HG02870 (cell line): ENCODE measurements at regions not wholly inside any gene's neighbourhood (a gene's known extent, or its start where the extent isn't known, plus 50 kb on each side); places are given as distances from the start of the nearest gene placed in this dataset.

Source experiments
- ATAC-seq: cut with Tn5 transposase; IDR thresholded peaks from one replicate; pipeline ENCODE4 v1.9.1; 2021; ENCODE audit warnings: mild to moderate bottlenecking, moderate library complexity; ENCODE audit not compliant: unreplicated experiment

DNA sequence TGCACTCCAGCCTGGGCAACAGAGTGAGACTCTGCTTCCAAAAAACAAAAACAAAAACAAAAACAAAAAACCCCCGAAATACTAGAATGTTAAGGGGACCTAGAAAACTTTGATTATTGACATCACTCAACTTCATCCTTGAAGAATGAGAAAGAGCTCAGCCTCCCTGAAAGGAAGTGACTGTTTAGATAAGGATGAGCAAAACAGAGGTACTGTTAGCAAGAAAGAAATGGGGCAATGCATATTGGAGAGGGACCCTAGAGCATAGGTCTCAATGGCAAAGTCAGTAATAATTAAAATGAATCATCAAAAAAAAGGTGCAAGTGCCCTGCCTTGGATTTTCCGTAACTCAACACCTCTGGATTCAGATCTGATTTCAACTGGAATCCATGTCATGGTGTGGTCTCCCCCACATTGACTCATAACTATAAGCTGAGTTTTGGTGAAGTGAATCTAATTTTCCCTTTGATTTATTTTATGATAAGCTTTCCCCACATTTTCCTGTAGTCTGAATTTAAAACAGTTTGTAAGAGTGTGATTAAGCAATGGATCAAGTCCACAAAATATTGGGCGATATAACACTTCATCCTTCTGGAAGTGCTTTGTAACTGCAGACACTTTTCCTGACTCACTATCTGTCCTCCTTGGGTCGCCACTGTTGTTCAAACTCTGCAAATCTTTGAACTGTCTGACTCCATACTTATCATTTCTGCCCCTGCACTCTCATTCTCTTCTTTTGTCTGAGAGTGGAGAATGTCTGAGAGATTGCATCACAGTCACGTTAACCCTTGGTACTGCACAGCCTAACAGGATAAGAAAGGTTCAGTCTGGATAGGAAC lies 224.8 kb upstream of the LYZL1 start:
- no peak for ATAC-seq

DNA sequence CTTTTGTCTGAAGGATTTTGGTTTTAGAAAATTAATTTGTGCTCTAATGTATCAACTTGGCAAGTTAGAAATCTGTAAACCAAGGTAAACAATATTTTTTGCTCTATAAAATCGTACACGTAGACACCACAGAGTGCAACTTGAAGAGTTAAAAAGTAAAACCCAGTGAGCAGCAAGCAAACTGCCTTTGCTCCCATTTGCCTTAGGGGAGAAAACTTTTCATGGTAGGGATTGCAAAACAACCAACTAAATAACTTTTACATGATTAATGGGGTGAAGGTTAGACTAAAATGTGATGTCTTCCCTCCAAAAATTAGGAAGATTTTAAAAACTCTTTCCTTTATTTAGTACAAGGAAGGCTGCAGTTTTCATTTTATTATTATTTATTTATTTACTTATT lies 224.2 kb upstream of the LYZL1 start:
- ATAC-seq, result no peak

DNA sequence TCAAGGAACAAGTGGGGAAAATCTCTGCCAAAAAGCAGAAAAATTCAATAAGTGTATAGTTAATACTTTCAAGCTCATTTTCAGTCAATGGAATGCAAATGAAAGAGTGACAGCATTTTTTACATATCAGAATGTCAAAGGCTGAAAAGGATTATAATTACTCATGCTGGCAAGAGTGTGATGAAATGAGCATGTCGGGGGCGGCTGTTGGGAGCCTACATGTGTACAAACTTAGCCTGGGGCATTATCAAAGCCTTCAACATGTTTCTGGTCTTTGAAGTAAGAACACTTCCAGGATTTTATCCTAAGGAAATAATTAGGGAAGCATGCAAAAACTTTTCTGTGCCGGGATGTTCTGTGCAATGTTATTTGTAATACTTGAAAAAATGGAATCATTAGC lies 221.7 kb upstream of the LYZL1 start:
- ATAC-seq, result no peak

DNA sequence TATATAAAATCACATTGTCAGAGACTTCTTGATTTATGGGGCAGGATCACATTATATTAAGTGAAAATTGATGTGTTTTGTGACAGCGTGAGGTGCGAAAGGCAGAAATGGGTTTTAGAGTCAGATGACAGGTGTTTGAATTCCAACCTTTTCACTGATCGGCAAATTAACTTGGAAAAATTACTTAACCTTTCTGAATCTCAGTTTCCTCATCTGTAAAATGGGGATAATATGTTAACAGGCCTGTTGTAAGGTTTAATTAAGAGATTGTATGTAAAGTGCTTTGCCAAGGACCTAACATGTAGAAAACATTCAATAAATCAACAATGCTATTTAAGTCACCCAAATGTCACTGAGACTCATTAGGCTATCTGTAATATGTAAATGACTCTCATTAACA lies 221.2 kb upstream of the LYZL1 start:
- no peak for ATAC-seq

DNA sequence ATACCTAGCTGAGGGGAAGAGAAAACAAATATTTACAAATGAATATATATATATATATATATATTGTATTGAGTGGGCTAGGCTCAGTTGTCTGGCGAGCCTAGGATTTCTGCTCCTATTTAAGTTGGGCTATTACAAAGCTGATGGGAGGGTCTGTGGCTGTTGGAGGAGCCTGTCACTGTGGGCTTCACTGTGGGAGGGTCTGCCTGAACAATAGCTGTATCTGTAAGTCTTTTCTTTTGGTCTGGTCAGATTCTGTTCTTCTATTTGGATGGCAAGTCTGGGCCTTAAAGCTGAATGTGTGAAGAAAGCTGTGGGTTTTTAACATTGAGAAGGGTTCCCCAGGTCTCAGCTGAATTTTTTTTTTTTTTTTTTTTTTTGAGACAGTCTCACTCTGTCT lies 220.6 kb upstream of the LYZL1 start:
- ATAC-seq, result no peak

DNA sequence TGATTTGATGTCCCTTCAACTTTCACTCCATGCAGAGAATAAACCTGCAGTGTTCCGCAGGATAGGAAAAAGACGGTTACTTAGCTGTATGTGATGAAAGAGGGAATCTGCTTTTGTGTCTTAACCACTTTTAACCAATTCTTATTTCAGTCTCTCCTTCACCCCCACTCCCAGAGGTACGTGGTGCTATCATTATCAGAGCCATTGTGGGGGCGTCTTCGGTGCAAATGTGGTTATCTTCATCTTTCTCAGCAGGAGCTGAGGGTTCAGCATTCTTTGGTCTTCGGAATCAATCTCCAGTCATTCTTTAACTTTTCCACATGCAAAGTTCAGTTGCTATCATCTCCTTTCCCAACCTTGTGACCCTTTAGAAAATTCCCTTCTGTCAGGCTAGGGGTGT lies 219.9 kb upstream of the LYZL1 start:
- no peak for ATAC-seq

DNA sequence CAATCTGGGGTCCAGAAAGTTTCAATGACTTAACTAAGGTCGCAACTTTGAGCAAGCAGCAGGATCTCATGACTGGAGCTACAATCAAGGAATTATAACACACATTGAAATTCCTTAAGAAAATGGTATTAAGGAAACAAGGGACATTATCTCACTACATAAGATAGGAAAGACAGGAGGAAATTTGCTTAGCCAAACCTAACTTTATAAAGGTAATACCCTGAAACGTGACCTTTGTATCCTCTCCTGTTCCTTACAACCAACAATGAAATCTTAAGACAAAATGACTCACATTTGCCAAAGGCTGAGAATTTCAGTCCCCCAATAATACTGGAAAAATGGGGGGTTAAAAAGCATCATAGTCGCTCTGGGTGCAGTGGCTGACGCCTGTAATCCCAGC lies 218.9 kb upstream of the LYZL1 start:
- ATAC-seq, result no peak

DNA sequence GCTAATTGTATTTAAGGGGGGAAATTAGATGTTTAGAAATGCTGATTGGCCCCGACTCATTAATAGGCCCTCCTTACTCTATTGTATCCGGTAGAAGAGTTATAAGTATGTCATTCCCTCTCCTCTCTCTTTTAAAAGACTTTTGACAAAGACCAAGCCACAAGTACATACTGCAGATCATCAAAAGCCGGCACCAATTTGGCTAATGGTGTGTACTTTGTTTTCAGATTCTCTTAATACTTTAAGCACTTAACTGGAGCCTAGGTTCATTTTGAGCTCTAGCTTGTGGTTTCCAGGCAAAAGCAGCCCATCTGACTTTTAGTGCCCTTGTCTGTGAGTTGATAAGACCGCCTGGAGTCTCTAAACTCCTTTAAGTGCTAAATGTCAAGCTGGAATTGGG lies 210.0 kb upstream of the LYZL1 start:
- no peak for ATAC-seq

DNA sequence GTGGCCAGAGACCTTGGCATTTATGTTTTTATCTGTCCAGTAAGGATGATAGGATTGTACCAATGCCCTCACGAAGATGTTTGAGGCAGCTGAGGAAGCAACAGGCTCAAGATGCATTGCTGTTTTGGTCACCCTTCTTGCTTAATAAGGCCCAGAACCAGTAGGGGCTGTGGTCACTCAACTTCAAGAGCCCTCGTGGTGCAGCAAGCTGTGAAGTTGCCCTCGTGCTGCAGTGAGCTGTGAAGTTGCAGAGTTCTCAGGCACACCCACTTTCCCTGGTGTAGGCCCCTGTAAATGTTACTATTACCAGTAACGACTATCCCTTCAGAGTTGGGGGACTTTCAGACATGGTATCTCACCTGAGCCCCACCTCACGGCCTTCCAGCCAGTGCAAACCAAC lies 207.6 kb upstream of the LYZL1 start:
- no peak for ATAC-seq

DNA sequence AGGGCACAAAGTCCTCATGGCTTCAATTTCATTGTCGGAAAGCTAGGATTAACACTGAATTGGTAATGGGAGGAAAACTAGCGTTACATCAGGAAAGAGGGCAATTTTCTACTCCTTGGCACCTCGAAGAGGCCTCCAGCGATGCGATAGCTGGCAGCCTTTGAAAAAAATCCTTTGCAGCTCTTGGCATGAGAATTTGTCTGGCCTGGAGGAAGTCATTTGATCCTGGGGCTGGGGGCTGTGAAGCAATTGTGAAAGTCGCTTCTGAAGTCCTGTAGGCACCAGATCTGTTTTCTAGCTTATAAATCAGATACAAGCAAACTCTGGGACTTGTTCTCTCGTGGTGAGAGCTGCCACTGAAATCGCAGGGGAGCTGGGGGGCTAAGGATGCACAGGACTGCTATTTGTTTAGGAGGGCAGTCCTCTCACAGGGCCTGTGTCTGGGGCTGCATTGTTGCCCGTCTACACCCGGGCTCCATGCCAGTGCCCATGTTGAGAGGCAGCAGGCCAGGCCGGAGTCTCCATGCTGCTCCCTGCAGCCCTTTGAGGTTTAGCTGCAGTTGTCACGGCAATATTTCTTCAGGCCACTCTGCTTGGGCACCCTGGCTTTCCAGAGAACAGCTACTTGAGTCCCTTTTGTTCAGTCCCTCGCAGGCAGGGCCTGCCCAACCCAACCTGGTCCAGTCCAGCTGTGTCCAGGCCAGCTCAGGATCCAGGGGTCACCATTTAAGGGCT lies 206.8 kb upstream of the LYZL1 start:
- ATAC-seq, result no peak

DNA sequence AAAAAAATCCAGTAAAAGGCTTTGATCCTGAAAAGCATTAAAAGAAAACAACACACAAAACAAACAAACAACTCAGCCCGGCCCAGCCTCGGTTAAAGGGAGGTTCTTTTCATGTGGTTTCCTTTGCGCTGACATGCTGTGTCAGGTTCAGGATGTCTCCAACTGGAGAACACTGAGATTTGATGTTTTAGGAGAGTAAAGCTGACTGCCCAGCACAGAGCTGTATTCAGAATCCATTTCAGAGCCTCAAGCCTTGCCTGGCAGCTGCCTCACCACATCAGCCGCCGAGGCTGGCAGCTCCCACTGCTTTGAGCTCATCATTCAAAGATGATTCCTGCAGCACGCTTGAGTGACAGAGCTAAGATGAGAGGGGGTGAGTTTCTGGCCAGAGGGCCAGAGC lies 205.8 kb upstream of the LYZL1 start:
- no peak for ATAC-seq

DNA sequence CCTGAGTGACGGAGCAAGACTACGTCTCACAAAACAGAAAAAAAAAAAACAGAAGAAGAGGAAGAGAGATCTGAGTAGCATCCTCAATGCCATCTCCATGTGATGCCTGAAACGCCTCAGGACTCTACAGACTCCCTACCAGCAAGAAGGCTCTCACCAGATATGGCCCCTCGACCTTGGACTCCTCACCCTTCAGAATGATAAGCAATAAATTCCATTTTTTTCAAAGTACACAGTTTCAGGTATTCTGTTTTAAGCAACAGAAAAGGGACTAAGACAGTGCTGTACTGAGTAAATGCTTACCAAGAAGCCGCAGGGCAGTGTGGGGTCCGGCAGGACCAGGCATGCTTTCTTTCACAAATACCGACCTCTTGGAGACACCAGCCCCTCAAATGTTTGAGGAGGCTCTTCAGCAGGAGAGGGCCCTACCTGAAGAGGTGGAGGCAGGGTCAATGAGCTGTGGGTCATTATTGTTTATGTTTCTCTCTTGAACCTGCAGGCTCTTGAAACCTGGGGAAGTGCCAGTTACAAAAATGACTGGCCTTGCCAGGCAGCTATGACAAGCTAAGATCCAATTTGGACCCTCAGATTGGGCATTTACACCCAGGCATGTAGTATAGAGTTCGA lies 204.1 kb upstream of the LYZL1 start:
- no peak for ATAC-seq

DNA sequence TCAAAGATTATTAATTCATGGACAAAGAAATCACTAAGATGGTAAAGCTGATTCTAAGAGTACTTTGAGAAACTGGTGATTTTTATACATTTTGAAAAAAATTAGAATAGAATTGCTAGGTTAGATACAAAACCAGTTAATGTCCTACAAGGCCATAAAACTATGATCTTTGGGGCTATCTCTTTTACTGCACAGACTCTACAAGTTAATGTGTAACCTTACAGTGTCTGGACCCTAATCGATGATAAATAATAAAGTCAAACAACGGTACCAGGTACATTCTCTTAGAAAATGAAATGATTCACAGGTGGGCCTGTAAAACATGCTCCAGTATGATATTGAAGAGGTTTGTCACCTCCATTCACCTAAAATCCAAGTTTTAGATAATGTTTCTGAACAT lies 199.8 kb upstream of the LYZL1 start:
- no peak for ATAC-seq

DNA sequence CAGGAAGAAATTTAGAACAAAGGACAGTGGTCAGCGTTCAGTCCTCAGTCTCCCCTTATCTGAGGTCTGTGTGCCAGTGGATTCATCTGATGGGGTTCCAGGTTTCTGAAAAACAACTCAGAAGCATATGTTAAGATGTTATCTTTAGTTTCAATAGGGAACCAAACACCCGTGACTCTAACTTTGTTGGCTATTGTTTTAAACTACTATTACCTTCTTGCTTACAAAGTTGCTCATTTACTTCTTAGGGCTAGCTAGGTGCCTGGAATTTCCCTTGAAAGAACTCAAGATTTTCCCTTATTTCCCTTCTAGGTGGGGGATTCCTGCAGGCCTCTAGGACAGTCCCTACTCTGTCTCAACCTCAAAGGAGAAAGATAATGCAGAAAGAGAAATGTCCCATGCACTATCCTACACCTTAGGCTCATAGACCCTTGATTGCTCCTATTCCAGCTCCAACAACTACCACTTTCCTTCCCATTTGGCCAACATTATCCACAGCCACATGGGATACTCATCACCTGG lies 192.5 kb upstream of the LYZL1 start:
- no peak for ATAC-seq

DNA sequence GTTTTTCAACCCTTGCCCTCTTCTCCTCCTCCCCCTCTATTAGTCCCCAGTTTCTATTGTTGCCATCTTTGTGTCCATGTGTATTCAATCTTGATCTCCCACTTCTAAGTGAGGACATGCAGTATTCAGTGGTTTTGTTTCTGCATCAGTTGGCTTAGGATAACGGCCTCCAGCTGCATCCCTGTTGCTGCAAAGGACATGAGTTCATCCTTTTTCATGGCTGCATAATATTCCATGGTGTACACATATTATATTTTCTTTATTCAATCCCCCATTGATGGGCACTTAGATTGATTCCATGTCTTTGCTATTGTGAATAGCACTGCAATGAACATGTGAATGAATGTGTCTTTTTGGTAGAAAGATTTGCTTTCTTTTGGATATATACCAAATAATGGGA lies 190.4 kb upstream of the LYZL1 start:
- no peak for ATAC-seq

DNA sequence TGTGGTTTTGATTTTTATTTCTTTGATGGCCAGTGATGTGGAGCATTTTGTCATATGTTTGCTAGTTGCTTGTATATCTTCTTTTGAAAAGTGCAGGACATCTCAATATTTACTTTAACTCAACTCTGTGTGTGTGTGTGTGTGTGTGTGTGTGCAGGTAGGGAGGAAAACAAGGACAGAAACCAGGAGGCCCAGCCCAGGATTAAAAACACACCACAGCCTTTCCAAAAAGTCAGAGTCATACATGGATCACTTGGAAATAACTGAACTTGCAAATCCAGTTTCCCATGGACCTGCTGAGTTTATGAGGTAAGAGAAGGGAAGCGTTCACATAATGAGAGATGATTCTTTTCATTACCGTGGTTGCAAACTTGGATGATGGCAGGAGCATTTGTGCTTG lies 189.9 kb upstream of the LYZL1 start:
- no peak for ATAC-seq

DNA sequence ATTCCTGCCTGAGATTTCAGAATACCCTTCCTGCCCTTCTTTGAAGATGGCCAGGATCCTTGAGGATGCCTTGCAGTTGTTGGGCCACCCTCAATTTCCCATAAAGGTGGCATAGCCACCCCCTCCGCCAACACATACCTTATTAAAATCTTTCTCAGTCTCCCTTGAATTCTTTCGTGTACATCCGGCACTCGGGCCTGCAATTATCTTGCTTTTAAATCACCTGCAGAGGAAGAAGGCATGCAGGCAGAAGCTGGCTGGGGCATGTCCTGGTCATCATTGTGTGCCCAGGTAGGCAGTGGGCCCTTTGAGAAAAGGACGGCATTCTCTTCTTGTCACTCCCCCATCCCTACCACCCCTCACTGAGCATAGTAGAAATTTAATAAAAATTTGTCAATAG lies 189.5 kb upstream of the LYZL1 start:
- ATAC-seq, result no peak

DNA sequence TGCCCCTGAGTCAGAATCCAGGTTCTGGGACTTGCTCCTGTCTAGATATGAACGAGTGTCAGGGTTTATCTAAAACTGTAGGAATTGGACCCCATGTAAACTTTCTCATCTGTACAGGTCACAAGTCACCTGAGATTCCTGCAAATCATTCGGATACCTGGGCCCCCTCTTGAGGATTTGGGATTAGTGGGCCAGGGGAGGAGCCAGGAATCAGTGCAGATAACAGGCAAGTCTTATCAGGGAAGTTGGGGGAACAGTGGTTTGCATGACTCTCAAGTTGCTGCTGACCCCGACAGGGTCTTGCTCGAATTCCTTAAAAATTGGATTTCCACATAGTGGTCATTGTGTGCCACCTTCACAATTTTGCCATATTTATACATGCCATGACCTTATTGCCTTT lies 188.4 kb upstream of the LYZL1 start:
- ATAC-seq, result no peak

DNA sequence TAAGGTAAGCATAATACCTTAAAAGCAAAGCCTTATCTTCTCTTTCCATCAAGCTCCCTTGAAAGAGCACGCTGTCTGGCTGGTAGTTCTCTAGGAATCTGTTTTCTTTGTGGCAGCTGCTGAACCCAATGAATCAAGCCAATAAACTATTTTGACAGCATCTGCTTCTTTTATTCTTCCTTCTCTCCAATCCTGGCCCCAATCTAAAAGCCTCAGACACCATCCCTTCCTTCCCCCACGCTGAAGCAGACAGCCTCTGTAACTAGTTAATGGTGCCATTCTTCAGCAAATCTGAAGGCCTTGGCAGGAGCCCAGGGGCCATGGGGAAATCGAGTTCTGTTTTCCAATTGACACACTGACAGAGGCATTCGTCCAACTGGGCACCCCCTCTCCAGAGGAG lies 186.6 kb upstream of the LYZL1 start:
- ATAC-seq, result no peak

DNA sequence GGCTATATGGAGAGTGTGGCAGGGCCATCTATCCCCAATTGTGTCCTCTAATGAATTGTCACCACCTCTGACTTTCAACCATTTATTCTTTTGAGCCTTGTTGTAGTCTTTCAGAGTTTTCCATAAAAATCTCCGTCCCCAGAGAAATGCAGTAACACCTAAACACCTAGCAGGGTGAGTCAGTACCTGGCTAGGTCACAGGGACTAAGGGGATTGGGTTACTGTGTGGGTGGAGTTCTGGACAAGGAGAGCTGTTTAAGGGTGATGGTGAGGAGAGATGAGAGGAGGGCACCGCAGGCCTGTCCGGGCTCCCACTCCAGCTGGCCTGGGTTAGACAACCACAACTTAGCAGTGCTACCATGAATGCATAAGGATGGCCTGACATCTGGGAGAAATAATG lies 186.2 kb upstream of the LYZL1 start:
- ATAC-seq, result no peak

DNA sequence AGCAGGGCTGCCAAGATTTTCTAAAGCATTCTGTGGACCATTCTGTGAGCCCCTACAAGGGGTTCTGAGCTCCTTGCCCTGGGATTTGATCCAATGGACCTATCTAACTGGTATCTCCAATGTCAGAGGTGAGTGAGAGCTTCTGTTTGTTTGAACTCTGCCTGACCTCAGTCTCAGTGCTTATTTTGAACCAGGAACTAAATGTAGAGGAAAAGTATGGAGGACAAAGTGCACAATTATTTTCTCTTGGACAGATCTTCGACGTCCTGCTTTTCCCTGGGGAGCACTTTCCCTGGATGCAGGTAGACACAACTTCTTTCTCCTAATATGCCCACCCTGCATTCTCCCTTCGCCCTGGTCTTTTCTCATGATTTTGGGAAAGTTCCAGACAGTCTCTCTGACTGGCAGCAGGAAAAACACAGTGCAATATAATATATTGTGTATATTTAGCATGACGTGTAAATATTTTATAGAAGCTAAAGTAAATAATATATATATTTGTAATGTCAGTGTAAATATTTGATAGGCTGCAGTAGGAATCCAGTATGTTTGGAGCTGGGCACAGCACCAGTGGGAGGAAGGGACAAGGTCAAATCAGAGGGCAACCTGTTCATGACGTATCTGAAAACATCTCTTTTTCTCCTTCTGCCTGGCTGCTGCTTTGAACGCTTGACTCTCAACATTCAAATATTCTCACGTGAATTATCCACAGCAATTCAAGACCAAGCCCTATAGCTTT lies 184.0 kb upstream of the LYZL1 start:
- ATAC-seq, result no peak
